ENCODE measurements at regions not wholly inside any gene's neighbourhood (a gene's known extent, or its start where the extent isn't known, plus 50 kb on each side); places are given as distances from the start of the nearest gene placed in this dataset.

- no peak overlapping the region for H3K4me3 ChIP-seq (ENCODE audit: low read depth, low read length)
- DNase-seq (ENCODE audit: low read depth): peak; percentile 41
- TF ChIP-seq CTCF (IDR thresholded peaks at IDR 0.05; ENCODE audit: insufficient read depth, low read length): no peak
Measured at GRCh38 chr9:2477755-2478154, 143.8 kb upstream of the VLDLR start.

GRCh38 chr9:2478421-2478820 lies 143.2 kb upstream of the VLDLR start:
- TF ChIP-seq CTCF (IDR thresholded peaks at IDR 0.05; ENCODE audit: insufficient read depth, low read length): no peak
- DNase-seq (ENCODE audit: low read depth): no peak
- H3K4me3 ChIP-seq (ENCODE audit: low read depth, low read length): no peak overlapping the region

GRCh38 chr9:2479056-2479565 lies 142.5 kb upstream of the VLDLR start:
- no peak for TF ChIP-seq CTCF (IDR thresholded peaks at IDR 0.05; ENCODE audit: insufficient read depth, low read length)
- no peak for DNase-seq (ENCODE audit: low read depth)
- H3K4me3 ChIP-seq (ENCODE audit: low read depth, low read length): no peak overlapping the region

- no peak for TF ChIP-seq CTCF (IDR thresholded peaks at IDR 0.05; ENCODE audit: insufficient read depth, low read length)
- no peak for DNase-seq (ENCODE audit: low read depth)
Measured at GRCh38 chr9:2480255-2480837, 141.2 kb upstream of the VLDLR start.

GRCh38 chr9:2481216-2481615 lies 140.4 kb upstream of the VLDLR start:
- no peak overlapping the region for H3K4me3 ChIP-seq (ENCODE audit: low read depth, low read length)
- TF ChIP-seq CTCF (IDR thresholded peaks at IDR 0.05; ENCODE audit: insufficient read depth, low read length): no peak
- DNase-seq (ENCODE audit: low read depth): no peak

More at GRCh38 chr9:2480255-2480837, 141.2 kb upstream of the VLDLR start:
- H3K4me3 ChIP-seq (ENCODE audit: low read depth, low read length): no peak overlapping the region

GRCh38 chr9:2486988-2487387 lies 134.6 kb upstream of the VLDLR start:
- TF ChIP-seq CTCF (IDR thresholded peaks at IDR 0.05; ENCODE audit: insufficient read depth, low read length): no peak
- DNase-seq (ENCODE audit: low read depth): peak; percentile 41
- no peak overlapping the region for H3K4me3 ChIP-seq (ENCODE audit: low read depth, low read length)

- peak; percentile 7 for TF ChIP-seq CTCF (IDR thresholded peaks at IDR 0.05; ENCODE audit: insufficient read depth, low read length)
- H3K4me3 ChIP-seq (ENCODE audit: low read depth, low read length): no peak overlapping the region
- DNase-seq (ENCODE audit: low read depth): peak; percentile 98
Measured at GRCh38 chr9:2489838-2490314, 131.7 kb upstream of the VLDLR start.
